WTC11 (cell line): ENCODE measurements at regions not wholly inside any gene's neighbourhood (a gene's known extent, or its start where the extent isn't known, plus 50 kb on each side); places are given as distances from the start of the nearest gene placed in this dataset.

Experiments used
- AFF4 ChIP-seq: sonication (generic); formaldehyde crosslinking; IDR thresholded peaks from 2 replicates; pipeline ENCODE4 v1.8.1; 2023; ENCODE audit warnings: mild to moderate bottlenecking, missing genetic modification reagents, borderline replicate concordance
- CBFB ChIP-seq: sonication (generic); formaldehyde crosslinking; IDR thresholded peaks from 2 replicates; pipeline ENCODE4 v1.8.1; 2022; ENCODE audit warnings: mild to moderate bottlenecking, low read depth, missing genetic modification reagents
- CTCF ChIP-seq: fragments of 200-600 bp; IDR thresholded peaks from 2 replicates; pipeline ENCODE4 v1.8.0; 2022; ENCODE audit warnings: antibody characterized with exemption
- E2F4 ChIP-seq: sonication (generic); formaldehyde crosslinking; IDR thresholded peaks from 2 replicates; pipeline ENCODE4 v1.8.1; 2022; ENCODE audit warnings: low read depth, mild to moderate bottlenecking, moderate library complexity, missing genetic modification reagents, borderline replicate concordance
- ELF4 ChIP-seq: sonication (generic); formaldehyde crosslinking; IDR thresholded peaks from 2 replicates; pipeline ENCODE4 v1.8.1; 2022; ENCODE audit warnings: low read depth, mild to moderate bottlenecking, moderate library complexity, missing genetic modification reagents
- GABPB1 ChIP-seq: sonication (generic); formaldehyde crosslinking; IDR thresholded peaks from 2 replicates; pipeline ENCODE4 v1.8.1; 2023; ENCODE audit warnings: mild to moderate bottlenecking, missing genetic modification reagents
- MAX ChIP-seq: sonication (generic); formaldehyde crosslinking; IDR thresholded peaks from 2 replicates; pipeline ENCODE4 v1.8.0; 2022; ENCODE audit warnings: mild to moderate bottlenecking, missing genetic modification reagents
- ZMAT4 ChIP-seq: fragments of 250-450 bp; sonication (Bioruptor Pico); IDR thresholded peaks from 2 replicates; pipeline ENCODE4 v1.9.0; 2021; ENCODE audit warnings: mild to moderate bottlenecking
- ZNF138 ChIP-seq: sonication (generic); formaldehyde crosslinking; conservative IDR thresholded peaks from 2 replicates; pipeline ENCODE4 v1.8.1; 2022; ENCODE audit warnings: mild to moderate bottlenecking, moderate library complexity, missing genetic modification reagents
- ZNF281 ChIP-seq: sonication (generic); formaldehyde crosslinking; IDR thresholded peaks from 2 replicates; pipeline ENCODE4 v1.8.0; 2023; ENCODE audit warnings: mild to moderate bottlenecking, missing genetic modification reagents

GRCh38 chr6:113344969-113345368 lies 512.2 kb upstream of the MARCKS start:
- TF ChIP-seq CTCF (no peak), GABPB1 (no peak), CBFB (no peak), MAX (CRISPR knock-in tag) (no peak), ZNF281 (no peak), ZNF138 (CRISPR knock-in tag) (no peak), ELF4 (CRISPR knock-in tag) (no peak), ZMAT4 (CRISPR knock-in tag) (no peak), E2F4 (CRISPR knock-in tag) (no peak), AFF4 (CRISPR knock-in tag) (no peak)
